ENCODE measurements at regions not wholly inside any gene's neighbourhood (a gene's known extent, or its start where the extent isn't known, plus 50 kb on each side); places are given as distances from the start of the nearest gene placed in this dataset.

GRCh38 chr2:5751873-5752482, 59.8 kb downstream of the SOX11 start:
- no peak for DNase-seq

- no peak for DNase-seq
Measured at GRCh38 chr2:5756272-5756671, 64.1 kb downstream of the SOX11 start.

- no peak for DNase-seq
Measured at GRCh38 chr2:5758346-5758745, 66.2 kb downstream of the SOX11 start.

- no peak for DNase-seq
Measured at GRCh38 chr2:5759949-5760348, 67.8 kb downstream of the SOX11 start.

GRCh38 chr2:5763531-5763930, 71.3 kb downstream of the SOX11 start:
- no peak for DNase-seq

GRCh38 chr2:5764041-5764440, 71.9 kb downstream of the SOX11 start:
- no peak for DNase-seq

- DNase-seq: no peak
Measured at GRCh38 chr2:5766056-5766455, 73.9 kb downstream of the SOX11 start.

- no peak for DNase-seq
Measured at GRCh38 chr2:5766561-5766960, 74.4 kb downstream of the SOX11 start.

GRCh38 chr2:5777131-5777535, 84.9 kb downstream of the SOX11 start:
- DNase-seq: no peak

- DNase-seq: no peak
Measured at GRCh38 chr2:5781679-5782078, 89.5 kb downstream of the SOX11 start.

GRCh38 chr2:5782103-5782502, 89.9 kb downstream of the SOX11 start:
- no peak for DNase-seq

- no peak for DNase-seq
Measured at GRCh38 chr2:5788447-5788846, 96.3 kb downstream of the SOX11 start.

GRCh38 chr2:5791371-5791770, 99.2 kb downstream of the SOX11 start:
- DNase-seq: no peak

GRCh38 chr2:5794012-5794411, 101.8 kb downstream of the SOX11 start:
- no peak for DNase-seq

GRCh38 chr2:5798084-5798483, 105.9 kb downstream of the SOX11 start:
- no peak for DNase-seq

GRCh38 chr2:5799348-5799747, 107.2 kb downstream of the SOX11 start:
- no peak for DNase-seq

GRCh38 chr2:5803547-5803946, 111.4 kb downstream of the SOX11 start:
- no peak for DNase-seq

GRCh38 chr2:5818961-5819600, 126.9 kb downstream of the SOX11 start:
- DNase-seq: no peak

- DNase-seq: no peak
Measured at GRCh38 chr2:5824126-5824525, 131.9 kb downstream of the SOX11 start.

- DNase-seq: no peak
Measured at GRCh38 chr2:5825686-5826085, 133.5 kb downstream of the SOX11 start.

GRCh38 chr2:5826979-5827655, 134.9 kb downstream of the SOX11 start:
- no peak for DNase-seq

- DNase-seq: no peak
Measured at GRCh38 chr2:5834501-5834900, 142.3 kb downstream of the SOX11 start.

GRCh38 chr2:5839550-5839949, 147.4 kb downstream of the SOX11 start:
- no peak for DNase-seq

- DNase-seq: no peak
Measured at GRCh38 chr2:5841126-5841525, 148.9 kb downstream of the SOX11 start.

- no peak for DNase-seq
Measured at GRCh38 chr2:5842326-5842725, 150.1 kb downstream of the SOX11 start.
